AG08396 (cell line): ENCODE measurements at regions not wholly inside any gene's neighbourhood (a gene's known extent, or its start where the extent isn't known, plus 50 kb on each side); places are given as distances from the start of the nearest gene placed in this dataset.
"Not testable (repeated sequence)": the region's sequence is repeated elsewhere in the genome, so short reads cannot be mapped to it uniquely, and the experiment has no call there.

ENCODE experiments used
- DNase-seq: peaks from one replicate; pipeline ENCODE4 v3.0.0; 2012; ENCODE audit warnings: low spot score, mixed read lengths

DNA sequence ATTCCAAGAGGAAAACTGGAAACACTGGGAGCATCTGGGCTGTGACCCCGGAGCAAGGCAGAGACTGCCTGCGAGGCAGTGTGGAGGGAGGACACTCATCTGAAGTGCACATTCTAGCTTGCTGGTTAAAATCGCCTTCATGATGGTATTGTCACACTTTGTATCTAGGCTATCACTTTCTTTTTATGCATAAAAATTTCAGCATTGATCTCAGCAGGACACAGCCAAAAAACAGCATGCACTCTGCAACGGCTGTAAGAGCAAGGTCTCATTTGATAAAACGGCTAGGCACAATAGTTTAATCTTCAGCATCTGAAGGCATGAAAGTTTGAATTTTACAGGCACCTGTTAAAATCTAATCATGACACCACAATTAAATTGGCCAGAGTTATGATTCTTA lies 110.8 kb upstream of the IRX1 start:
- DNase-seq: no peak

DNA sequence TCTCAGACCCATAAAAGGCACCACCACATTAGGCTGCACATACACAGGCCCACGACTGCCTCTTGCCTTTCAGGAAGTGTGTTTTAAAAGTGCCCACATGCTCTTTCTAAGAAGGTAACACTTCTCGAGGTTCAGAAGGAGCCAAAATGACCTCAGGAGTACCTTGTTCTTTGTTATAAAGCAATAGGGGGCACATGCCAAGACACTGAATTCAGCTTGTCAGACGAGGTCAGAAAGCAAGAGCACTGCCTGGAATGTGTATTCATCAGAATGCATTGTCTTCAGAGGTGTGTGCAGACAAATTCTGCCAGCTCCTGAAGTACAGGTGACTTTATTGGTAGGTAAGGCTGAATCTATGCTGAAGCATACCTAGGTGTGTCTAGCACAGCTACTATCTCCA lies 114.5 kb upstream of the IRX1 start:
- no peak for DNase-seq

DNA sequence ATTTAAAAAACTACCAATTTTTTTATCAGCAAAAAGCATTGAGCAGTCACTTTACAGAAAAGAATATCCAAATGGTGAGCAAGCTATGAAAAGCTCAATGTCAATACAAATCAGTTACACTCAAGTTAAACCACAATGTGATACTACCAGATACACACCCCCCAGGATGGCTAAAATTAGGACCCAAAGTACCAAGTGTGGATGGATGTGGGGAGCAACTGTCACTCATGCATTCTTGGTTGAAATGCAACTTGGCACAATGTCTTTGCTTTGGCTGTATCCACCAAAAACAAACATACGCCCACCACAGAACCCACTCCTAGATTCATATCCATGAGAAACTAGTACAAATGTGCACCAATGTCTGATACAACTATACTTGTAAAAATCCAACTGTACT lies 120.0 kb upstream of the IRX1 start:
- no peak for DNase-seq

DNA sequence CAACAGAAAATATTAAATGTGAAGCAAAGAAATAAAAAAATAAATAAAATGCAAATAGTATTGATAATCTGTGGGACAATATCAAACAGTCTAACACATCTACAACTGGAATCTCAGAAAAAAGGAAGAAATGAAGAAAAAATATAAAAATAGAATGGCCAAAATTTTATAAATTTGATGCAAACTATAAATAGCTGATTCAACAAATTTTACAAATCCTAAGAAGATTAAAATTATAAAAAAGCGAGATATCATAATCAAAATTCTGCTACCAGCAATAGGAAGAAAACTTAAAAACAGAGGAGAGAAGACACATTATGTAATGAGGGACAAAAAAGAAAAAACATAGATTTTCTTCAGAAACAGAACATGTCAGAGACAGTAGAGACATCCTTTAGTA lies 129.2 kb upstream of the IRX1 start:
- DNase-seq: no peak

DNA sequence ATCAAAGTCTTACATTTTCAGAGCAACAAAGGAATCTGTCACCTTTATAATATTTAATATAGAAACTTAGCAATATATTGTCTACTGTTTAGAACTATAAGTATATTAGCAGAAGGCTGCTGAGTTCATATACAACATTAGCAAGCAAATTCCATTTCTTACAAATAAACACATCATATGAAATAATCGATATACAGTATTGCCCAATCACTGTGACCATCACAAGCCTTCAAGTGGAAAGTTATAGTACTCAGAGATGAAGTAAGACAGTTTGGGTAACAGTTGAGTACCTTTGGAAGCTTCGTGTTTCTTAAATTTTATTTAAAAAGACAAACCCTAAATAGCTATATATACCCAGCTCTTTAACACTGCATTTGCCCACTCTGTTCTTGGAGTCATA lies 135.2 kb upstream of the IRX1 start:
- DNase-seq: no peak

DNA sequence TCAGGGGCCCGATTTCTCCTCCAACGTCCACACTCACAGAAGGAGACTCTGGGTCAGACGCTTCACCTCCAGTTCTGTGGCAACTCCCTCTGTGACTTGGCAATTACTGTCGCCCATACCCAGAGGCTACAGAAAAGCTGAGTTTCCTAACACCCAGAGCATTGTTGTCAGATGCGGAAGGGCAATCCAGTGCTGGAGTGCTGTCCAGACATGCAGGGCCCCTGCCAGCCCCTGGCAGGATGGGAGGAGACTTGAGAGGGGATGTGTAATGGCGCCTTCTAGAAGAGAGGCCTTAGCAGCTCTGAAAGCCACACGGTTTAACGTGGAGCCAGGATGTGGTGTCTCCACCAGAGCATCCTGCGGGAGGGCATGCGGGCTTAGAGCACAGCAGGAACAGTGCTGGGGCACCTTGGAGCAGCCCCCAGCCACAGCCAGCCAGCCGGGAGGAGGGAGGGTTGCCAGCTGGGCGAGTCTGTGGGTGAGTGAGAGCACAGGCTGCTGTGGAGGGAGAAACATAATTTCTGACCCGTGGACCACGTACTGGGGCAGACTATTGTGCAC lies 139.4 kb upstream of the IRX1 start:
- no peak for DNase-seq

DNA sequence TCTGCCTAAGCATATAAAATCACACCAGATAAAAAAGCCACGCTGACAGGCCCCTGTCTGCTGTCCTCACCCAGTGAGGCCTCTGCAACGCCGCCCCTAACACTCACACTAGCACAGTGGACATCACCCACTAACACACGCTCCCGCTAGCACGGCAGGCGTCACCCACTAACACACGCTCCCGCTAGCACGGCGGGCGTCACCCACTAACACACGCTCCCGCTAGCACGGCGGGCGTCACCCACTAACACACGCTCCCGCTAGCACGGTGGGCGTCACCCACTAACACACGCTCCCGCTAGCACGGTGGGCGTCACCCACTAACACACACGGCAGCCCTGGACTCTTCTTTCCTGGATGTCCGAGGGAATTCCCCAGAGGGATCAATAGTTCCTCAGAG lies 141.6 kb upstream of the IRX1 start:
- not testable (repeated sequence) for DNase-seq

DNA sequence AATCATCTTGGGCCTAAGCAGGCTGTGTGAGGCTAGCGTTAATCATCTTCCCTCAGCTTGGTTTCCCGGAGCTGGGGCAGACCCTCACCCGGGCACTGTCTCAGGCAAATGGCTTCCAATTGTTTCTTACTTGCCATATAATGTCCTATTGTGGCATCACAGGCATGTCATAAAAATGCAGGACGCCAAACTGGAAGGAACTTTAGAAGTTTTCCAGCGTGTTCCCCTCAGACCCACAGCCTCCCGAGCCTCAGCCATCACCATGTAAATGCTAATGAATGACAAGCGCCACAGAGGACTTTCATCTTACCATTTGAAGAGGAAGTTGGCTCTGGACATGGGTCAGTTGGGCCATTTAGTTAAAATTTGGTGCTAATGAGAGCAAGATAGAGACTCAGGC lies 143.0 kb upstream of the IRX1 start:
- no peak for DNase-seq

DNA sequence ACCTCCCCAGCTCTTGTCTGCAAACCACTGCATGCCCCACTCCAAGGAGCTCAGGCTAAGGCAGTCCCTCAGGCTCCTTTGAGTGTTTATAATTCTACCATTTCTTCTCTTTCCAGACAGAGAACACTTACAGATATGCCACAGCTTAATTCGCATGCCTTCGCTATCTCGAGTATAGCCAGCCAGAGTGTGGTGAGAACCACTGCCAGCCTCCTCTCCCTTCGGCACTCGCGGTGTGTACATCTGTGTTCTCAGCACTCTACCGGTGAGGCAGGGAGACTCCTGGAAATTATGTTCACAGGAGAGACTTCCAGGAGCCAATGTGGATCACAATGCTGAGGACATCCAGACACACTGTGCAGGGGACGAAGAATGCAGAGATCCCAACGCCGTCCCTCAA lies 143.7 kb upstream of the IRX1 start:
- DNase-seq: no peak

DNA sequence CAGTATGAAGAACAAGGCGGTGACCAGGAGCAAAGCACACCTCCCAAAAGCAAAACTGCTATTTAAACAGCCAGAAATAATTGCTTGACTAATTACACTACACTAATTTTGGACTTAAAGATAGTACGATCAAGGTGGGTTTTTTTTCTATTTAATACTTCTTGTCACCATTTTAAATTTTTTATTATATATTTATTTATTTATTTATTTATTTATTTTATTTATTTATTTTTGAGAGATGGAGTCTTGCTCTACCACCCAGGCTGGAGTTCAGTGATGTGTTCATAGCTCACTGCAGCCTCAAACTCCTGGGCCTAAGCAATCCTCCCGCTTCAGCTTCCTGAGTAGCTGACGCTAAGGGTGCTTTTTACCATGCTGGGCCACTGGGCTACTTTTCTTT lies 146.2 kb upstream of the IRX1 start:
- no peak for DNase-seq

DNA sequence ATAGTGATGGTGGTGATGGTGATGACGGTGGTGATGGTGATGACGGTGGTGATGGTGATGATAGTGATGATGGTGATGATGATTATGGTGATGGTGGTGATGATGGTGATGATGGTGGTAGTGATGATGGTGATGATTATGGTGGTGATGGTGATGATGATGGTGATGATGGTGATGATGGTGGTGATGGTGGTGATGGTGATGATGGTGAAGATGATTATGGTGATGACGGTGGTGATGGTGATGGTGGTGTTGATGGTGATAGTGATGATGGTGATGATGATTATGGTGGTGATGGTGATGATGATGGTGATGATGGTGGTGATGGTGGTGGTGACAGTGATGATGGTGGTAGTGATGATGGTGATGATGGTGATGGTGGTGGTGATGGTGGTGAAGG lies 149.2 kb upstream of the IRX1 start:
- no peak for DNase-seq

DNA sequence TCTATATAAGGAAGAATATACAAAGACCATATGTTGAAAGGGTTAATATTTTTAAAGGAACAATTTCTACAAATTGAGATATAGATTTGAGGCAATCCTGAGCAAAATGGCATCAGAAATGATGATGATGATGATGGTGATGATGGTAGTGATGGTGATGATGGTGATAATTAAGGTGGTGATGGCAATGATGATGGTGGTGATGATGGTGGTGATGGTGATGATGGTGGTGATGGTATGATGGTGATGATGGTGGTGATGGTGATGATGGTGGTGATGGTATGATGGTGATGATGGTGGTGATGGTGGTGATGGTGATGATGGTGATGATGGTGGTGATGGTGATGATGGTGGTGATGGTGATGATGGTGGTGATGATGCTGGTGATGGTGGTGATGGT lies 150.1 kb upstream of the IRX1 start:
- DNase-seq: not testable (repeated sequence)

DNA sequence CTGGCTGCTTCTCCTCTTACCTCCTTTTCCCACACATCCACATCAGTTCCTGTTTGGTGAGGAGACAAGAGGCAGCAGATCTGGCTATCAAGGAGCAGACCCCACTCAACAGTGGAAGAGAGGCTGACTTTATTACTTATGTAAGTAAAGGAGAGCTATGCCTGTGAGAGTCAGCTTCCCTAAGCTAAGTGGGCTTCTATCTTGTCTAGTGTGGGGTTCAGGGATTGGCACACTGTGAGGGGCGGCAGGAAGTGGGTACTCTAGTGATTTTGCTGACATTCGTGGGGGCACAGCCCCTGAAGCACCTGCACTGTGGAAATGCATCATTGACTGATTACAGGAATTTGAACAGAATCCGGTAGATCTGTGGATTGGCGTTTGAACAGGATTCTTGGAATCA lies 163.5 kb upstream of the IRX1 start:
- no peak for DNase-seq

DNA sequence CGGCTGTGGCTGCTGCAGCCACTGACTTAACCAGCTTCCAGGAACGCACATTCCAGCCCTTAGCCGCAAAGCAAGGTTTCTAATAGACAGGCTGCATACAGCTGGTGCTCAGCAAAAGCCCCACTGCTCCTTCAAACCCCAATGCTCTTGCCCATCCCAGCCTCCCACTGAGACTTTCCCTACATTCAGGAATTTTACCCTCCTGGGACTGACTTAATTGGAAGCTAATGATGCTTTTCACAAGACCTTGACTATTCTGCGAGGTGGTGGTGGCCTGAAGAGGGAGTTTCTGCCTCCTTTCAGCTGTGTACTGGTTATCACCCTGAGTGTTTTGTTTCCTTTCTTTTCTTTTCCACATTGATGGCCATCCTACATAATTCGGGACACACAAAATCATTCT lies 164.9 kb upstream of the IRX1 start:
- DNase-seq: no peak

DNA sequence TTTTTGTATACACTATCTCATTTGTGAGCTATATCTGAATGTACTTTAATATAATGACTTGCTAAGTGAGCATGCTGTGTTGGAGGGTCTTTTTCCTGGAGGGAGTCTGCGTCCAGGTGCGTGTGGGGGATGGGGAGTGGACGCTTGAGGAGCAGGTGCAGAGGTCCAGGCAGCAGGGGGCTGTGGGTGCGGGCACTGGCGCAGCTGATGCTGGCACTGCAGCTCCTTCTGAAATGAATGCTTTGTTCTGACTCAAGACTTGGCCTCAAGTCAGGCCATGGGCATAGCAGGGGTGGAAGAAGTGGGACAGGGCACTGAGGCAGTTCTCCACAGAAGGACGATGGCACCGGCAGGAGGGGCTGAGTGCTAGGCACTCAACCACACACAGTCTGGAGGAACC lies 165.7 kb upstream of the IRX1 start:
- DNase-seq: no peak

DNA sequence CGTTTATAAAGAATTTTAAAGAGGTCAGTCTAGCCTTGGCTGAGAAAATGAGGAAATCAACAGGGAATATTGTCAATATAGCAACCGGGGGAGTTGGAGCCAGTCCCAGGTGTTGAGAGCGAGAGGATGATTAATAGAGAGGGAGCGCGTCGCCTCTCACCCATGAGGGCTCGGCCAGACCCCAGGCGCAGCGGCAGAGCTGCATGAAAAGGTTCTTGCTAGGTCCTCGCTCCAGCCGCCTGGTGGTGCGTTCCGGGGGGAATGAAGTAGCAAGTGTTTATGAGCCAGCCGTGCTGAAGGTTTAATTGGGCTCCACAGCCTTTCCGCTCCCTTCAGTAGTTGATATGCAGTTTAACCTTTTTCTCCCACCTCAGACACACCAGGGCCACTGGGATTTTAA lies 167.3 kb upstream of the IRX1 start:
- no peak for DNase-seq

DNA sequence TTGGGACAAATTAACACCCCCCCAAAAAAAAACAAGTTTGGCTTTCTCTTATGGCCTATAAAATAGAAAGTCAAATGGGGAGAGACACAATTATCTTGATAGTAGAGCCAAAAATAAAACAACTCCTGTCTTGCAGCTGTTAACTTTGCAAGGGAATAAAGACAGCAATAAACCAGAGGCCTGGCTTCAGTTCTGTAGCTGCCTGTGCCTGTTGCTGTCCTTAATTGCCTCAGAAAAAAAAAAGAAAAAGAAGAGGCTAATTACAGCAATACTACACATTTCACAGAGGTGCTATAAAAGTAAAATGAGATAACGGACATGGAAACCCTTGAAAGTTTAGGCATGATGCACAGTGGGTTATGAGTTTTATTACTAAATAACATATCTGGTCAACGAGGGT lies 170.7 kb upstream of the IRX1 start:
- no peak for DNase-seq

DNA sequence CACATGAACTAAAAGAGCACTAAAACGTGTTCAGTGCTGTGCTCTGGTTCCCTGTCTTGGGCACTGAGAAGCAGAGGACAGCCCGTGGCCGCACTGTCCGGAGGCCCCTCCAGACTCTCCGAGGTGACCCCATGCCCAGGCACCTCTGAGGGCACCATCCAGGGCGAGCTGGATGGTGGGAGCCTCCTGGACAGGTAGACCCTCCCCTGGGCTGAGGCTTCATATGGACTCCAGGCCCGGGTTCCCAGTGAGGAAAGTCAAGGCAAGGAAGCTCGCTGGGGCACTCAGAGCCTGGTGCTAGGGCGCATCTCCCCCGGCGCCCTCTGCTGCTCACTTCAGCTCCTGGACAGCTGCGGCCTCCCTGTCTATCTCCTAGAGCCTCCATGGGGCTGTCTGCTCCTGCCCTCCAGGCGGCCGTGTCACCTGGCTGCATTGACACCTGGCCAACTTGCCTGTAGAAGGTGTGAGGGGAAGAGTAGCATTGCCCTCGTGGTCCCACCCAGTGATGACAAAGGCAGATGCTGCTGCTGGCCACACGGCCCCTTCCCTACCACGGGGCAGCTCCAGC lies 178.2 kb upstream of the IRX1 start:
- DNase-seq: no peak

DNA sequence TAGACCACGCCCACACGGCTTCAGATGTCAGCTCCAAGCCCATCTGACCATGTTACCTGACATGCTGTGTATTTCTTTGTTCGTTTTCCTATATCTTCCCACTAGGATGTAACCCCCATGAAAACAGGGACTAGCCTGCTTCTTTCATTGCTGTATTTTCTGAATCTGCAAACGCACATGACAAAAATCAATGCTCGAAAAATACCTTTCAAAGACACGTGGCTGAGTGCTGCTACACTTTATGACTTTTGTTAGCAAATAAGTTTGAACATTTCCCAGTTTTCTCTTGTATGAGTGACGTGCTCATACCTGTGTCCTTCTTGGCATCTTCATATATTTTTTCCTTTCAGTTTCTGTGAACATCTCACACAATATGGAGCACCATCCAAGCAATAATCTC lies 181.3 kb upstream of the IRX1 start:
- DNase-seq: no peak

DNA sequence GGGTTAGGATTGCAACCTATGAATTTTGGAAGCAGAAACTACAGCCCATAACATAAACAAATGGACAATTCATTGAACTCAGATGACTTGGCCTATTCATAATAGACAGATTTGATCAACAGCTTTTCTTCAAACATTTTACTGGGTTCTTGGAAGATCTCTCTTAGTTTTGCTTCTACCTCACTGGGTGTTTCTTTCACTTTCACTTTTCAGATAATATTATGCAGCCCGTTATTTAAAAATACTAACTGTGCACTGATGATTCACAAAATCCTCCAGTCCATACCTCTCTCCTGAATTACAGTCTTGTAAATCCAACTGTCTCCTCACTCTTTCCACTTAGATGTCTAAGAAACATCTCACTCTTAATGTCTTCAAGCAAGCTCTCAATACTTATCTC lies 183.5 kb upstream of the IRX1 start:
- no peak for DNase-seq

DNA sequence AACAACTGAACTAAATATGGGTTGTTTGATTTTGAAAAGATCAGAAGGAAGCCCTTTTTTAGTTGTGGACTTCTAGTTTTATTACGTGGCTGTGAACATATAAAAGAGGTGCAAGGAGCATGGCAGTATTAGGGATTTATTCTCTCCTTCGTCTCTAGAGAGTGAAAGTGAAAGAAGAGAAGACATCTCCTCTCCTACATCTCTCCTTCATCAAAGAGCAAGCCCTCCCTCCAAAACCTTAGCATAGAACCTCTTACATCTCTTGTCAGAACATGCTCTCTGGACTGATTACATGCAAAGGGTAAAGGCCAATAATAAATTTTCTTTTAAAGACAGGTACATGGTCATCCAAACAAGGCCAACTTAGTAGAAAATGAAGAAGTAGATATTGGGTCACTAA lies 184.3 kb upstream of the IRX1 start:
- DNase-seq: no peak

DNA sequence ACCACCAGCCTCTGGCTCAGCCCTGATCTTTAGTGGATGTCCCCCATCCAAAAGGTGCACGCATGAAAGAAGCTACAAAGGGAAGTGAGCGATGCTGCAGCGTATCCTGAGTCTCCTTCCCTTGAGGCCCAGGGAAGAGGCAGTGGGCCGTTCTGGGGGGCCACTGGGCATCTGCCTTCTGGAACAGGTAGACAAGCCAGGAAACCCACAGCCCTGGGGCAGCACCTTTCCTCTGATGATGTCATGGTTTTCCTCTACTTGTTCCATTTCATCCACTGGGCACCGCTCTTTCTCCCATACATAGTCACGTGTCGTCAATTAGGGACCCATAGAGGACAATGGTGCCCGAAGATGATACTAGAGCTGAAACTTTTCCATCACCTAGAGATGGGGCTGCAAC lies 194.0 kb upstream of the IRX1 start:
- no peak for DNase-seq

DNA sequence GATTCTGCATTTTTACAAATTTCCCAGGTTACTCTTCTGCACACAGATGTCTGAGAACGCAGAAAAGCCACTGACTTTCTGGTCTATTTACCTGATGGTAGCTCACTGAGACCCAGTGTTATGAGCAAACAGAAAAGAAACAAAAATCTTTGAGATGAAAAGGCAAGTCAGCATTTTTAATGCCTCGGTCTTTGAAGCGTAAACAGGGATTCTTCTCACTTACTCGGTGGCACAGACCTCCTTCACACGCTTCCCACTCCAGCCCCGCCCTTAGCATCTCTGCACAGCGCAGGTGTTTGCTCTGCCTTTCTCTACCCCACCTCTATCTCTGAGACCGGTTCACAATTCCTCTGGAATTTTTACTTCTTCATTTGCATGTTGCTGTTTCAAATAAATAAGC lies 195.0 kb upstream of the IRX1 start:
- DNase-seq: no peak

DNA sequence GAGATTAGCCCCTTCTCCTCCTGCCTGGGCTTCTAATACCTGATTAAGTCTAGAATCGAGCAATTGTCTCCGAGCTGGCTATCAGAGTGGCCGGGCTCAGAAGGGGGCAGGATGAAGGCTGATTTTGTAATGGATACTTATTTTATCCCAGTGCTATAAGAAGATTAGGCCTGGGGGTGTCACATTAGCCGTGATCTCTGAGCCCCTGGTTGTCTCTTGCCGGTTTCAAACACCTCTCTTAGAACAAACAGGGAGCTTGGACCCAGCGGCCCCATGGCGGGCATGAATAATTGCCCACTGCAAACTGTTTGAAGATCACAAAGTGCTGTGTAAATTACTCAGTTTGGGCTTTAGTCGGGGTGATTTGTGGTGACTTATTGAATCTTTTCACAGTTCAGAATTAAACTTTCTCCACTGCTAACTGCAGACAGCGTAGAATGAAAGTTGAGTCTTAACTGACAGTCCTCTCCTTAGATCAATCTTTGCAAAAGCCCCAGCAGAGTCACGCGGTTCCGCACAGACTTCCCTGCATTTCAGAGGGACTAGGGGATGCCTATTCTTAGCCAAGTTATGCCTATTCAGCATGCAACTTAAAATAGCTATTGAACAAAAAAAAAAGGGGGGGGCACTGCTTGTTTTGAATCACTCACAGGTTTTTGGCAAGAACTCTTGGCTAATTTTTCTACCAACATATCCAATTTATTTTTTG lies 200.6 kb upstream of the IRX1 start:
- DNase-seq: no peak
